GM19328 (cell line): ENCODE measurements at regions not wholly inside any gene's neighbourhood (a gene's known extent, or its start where the extent isn't known, plus 50 kb on each side); places are given as distances from the start of the nearest gene placed in this dataset.

ENCODE experiments used
- ATAC-seq: cut with Tn5 transposase; IDR thresholded peaks from one replicate; pipeline ENCODE4 v1.9.1; 2021; ENCODE audit warnings: mild to moderate bottlenecking, moderate library complexity; ENCODE audit not compliant: unreplicated experiment

DNA sequence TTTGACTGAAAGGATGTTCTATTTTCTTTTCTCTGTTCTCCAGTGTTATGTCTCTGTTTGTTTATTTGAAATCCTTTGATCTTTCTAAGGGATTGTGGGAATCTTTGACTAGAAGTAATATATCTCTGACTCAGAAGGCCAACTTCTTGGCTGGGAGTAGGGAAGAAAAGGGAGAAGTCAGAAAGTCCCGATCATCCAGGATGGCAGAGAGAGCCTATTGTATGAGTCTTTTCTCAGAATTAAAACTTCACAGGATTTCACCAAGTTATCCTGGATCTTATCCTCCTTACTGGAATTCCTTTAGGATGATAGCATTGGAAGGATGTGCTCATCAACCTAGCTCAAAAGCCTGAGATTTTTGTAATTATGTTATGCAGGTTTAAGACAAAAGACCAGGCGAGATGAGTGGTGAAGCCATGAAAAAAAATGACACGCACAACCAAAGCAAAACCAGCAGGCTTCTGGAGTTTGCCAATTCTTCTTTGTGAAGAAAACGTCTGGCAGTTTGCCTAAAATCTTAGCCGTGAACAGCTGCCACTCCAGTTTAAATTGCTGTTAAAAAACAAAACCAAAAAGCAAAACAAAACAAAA is 383.6 kb upstream of the SMIM21 start:
- ATAC-seq: no peak

DNA sequence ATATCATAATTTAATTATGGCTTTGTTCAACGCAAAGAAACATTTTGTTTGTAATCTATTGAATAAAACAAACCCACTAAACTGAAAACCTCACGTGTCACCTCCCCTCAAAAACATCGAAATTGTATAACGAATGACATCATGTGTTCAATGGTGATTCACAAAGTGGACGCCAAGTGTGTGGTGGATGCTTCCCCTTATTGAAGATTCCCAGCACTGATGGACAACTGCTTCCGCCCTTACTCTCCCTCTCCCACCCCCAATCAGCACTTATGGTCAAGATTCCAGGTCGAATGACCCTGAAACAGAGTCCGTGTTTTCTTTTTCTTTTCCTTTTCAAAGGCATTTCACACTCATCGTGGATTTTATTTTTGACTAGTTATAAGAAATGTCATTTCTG is 383.0 kb upstream of the SMIM21 start:
- ATAC-seq: no peak

DNA sequence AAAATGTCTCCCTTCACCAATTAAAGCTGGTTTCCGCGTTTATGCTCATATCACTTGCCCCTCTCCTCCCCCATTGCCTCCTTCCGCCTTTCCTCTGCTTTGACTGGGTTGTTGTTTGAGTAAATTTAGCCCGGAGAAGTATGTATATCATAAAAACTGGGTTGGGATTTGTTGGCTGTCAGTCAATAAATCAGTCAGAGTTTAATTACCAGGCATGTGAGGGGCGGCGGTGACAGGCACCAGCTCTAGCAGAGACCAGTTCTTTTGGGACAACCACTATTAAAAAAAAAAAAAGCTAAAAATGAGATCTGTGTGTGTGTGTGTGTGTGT is 382.4 kb upstream of the SMIM21 start:
- ATAC-seq: no peak

DNA sequence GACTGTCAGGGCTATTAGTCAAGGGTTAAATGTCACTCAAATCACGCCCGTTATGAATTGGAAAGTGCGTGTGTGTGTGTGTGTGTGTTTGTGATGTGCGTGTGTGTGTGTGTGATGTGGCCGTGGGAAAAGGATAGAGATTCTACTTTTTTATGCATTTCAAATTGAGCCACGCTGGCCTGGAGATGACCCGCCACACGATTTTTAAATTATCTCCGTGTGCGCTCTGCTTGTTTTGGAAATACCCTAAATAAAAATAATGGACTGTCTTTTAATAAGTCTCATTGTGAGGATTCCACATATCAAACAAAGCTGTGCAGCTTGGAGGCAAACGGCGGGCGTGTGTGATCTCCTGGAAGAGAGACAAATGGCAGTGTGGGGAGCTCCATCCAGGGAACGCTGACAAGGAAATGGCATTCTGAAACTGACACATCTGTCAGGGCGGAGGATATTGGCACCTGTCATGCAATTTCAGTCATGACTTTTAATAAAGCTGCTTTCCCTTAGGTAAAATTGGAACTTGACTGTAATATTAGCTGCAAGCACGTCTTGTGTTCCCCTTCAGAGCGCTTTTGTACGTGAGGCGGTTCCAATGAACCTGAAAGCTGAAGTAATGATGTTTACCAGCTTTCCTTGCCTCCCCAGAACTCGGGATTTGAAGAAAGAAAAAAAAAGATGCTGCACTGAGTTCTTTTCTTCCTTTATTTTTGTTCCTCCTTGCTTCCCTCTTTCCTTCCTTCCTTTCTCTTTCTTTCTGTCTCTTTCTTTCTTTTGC is 381.8 kb upstream of the SMIM21 start:
- no peak for ATAC-seq

DNA sequence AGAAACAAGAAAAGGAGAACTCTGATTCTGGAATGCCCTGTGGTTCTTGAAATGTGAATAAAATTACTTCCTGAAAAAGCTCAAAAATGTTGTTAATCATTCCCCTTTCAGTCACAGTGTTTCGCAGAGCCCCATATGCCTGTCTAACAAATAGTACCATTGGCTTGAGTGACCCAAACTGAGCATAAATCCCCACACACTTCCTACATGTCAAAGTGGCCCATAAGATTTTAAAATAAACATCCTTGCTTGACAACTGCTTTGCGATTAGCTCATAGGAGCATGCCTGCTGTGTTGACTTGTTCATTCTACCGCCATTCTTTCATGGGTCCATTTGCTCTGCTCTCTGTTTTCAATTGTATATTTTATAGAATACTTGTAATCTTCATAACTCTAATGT is 377.8 kb upstream of the SMIM21 start:
- ATAC-seq: no peak

DNA sequence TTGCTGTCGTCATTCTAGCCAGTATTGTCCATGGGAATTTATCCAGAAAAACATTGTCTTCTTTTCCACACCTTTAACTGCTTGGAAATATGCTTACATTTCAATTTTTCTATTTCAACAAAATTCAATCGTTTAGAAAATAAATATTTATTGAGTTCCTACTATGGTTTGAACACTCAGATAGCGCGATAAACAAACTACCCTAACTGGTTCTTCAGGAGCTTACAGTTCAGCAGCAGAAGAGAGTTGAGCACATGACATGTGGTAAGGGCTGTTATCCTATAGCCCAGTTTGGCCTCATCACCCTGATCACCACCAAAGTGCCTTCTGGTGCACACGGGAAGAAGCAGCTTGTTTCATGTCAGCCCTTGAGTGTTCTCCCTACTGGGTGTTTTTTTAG is 375.2 kb upstream of the SMIM21 start:
- no peak for ATAC-seq

DNA sequence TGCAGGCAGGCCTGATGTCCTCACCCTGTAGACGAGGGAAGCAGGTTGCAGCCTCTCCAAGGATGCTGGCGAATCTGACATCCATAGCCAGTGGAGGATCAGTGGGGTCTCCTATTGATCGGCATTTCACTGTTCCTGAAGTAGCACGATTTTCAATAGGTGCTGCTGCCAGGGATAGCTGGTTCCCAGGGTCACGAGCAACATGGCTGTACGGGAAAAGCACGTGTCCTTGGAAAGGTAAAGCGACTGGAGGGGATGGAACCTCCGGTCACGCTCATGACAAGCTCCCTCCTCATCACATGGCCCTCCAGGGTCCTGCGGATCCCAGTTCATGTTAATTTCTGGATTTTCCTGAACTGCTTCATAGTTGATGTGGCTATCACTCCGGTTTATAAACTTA is 373.7 kb upstream of the SMIM21 start:
- ATAC-seq: no peak

DNA sequence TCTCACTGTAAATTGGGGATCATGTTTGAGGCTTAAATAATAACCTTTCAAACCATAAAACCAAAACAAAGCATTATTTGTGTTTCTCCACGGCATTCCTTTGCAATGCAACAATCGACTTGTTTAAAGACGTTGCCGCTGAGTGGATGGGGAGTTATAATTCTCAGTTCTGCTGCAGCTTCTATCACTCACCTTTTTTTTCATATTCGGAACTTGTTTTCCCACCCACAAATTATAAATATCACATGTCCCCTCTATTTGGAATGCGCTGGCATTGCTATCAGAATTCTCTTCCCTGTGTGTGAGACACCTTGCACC is 372.8 kb upstream of the SMIM21 start:
- ATAC-seq: no peak

DNA sequence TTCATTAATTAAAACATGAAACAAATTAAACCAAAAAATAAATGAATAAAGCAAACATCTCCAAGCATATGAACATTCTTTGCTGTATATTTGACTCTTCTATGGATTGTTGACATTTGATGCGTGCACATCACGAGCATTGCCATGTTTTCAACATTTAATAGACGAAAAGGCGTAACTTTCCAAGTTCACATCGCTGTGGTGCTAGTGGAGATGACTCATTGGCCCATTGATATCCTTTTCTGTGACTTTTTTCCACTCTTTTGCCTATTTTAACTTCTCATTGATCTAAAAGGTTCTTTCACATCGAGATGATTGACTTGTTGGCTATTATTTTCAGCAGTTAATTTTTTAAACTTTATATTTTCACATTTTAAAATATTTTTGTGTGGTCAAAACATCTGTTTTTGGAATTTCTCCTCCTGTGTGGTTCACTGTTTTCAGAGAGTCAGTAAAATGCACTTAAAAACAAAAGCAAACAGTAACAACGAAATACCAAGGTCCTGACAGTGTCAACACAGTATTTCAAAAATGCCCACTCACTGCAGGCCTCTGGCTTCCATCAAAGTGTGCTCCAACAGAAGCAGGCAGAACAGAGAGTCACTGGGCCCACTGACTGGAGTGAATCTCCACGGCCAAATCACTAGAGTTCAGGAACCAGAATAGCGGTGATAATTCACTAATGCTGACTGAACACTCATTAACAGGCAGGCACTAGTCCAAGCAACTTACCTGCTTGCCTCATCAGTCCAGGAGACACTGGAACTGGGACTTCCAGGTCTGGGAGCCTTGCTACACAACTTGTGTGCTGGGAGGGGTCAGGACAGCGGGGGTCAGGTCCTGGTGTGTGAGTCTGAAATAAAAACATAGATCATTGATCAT is 372.2 kb upstream of the SMIM21 start:
- no peak for ATAC-seq

DNA sequence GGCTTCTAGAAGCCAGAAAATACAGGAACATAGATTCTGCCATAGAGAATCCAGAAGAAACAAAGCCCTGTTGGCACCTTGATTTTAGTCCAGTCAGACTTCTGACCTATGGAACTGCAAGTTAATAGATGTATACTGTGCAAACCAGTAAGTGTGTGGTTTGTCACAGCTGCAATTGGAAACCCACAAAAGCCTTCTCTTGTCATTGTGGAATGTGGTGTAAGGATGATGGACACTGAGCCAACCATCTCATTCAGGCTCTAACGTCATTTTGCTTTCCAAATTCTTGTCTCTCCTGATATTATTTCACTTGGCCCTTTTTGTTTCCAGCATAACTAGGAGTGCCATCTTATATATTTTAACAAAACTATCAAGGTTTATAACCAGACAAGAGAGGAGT is 369.5 kb upstream of the SMIM21 start:
- no peak for ATAC-seq

DNA sequence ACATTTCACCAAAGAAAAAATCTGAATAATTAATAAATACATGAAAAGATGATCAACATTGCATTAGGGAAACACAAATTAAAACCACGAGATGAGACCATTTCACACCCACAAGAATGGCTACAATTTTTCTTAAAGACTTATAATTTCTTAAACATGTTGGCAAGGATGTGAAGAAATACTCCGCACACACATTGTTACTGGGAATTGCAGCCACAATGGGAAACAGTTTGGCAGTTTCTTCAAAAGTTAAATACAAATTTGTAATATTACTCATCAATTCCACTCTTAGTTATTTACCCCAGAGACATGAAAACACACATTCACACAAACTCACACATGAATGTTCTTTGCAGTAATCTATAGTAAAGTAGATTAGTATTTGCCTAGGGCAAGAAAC is 363.3 kb upstream of the SMIM21 start:
- no peak for ATAC-seq

DNA sequence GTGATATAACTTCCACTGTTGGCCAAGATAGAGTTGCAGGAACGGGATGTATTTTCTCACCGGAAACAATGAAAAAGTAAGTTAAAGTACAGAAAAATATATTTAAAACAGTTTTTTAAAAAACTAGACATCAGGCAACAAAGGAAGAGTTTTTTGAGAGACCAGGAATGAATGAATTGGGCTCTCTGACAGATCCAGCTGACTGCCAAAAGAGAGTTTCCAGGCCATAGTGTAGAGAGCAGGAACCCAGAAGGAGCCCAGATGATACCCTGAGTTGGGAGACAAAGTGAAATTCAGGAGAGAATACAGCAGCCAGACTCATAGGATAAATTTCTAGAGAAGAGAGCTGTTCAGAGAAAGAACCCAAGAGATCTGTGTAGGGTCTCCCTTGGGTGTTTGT is 362.6 kb upstream of the SMIM21 start:
- no peak for ATAC-seq

DNA sequence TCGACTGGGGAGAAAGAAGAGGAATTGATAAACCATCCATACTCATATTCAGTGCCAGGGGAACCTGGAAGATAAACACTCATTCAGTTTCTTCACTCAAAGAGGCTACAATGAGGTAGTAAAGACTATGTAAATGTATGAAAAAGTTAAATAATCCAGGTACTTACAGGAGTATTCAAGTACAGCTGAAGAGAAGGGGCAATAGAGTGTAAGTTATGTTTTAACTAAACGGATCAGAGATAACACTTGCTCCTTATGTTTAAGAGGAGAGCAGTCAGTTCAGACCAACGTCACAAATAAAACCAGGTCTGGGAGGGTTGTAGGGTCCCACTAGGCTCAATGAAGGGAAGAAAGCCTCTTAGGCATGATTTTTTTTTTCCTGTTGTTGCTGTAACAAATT is 358.3 kb upstream of the SMIM21 start:
- ATAC-seq: no peak

DNA sequence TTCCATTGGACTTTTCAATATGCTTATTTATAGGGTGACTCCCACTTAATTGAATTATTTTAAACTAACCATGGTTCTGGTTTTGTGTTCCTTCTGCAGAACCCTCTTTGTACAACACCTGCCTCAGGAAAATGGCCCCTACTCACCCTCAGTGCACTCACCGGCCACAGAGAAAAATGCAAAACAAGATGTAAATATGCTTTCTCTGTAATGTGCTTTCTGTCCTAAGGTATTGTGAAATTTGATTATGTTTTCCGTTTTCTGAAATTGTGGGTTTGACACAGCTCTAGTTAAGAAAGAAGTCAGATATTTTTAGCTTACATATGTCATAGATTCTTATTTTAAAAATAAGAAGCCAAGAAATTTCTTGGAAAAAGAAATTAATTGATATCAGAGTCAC is 357.7 kb upstream of the SMIM21 start:
- ATAC-seq: no peak

DNA sequence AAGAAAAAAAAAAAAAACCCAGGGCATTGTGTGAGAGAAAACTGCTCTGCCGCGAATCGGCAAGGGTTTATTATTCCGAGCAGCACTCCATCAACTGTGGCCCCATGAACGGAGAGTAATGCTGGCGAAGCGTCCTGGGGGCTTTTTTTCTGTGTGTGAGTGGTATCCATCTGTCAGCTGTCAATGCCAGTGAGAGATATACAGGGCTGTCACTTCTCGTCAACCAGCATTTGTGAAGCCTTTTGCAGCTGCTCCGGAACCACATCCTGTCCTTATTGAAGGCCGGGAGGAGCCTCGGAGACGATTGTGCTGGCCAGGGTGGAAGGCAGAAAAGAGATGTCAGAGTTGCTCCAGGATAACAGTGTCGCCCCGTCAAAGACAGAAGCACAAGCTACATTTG is 356.9 kb upstream of the SMIM21 start:
- no peak for ATAC-seq

DNA sequence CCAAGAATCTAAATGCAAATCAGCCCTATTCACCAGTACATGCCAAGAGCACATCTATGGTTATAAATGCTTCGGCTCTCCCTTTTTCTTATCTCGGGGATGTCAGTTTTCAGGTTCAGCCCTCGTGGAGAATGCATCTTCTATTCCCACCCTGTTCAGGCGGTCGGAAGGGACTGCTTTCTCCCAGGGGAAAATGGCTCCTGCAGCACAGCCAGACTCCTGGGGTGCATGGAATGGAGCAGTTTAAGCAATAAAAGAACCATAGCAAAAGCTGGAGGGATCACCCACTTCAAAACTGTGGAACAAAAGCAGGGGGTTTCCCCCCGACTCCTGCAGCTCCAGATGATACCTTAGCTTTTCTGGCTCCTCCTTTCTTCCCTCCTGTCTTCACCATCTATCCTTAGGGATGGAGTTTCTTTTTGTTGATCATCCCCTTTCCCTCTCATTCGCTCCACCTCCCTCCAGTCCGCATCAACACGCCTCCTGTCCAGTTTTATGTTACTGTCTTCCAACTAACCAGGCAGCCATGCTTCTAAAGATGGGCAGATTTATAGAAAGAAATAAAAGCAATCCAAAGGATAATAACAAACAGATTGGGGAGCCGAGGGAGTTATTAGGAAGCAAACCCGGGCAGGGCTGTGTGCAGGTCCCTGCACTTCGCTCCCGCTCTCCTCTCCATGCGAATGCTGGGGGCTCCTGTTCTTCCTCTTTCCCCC is 356.2 kb upstream of the SMIM21 start:
- ATAC-seq: no peak

DNA sequence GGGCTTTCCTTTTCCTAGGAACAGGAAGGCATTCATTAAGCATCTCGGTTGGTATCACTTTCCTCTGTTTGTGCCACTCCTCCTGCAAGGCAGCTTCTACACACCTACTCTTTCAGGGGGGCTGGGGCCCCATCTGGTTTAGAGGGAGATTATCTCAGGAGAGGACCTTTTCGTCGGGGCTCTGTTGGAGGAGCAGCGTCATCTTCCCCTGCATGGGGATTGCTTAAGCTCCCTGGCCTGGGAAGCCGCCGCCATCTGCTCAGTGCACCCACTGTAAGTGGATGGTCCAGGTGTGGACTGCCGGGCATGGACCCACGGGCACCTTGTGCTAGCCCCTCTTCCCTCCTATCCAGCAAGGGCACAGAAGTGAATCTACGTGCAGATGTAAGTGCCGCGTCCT is 355.3 kb upstream of the SMIM21 start:
- no peak for ATAC-seq

DNA sequence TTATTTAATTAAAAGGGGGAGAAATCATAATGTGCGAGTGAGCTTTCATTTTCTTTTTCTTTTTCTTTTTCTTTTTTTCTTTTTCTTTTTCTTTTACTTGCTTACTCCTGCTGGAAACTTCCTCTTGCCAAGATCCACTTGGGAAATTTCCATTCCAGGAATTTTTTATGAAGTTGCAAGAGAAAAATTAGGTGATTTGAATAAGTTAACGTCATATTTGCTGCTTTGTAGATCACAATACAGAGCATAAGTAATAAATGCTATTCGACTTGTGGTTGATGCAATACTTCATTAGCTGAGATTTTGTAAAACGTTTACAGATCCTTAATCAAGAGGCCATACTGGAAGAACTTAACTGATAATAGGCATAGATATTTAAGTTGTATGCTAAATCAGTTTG is 354.7 kb upstream of the SMIM21 start:
- no peak for ATAC-seq

DNA sequence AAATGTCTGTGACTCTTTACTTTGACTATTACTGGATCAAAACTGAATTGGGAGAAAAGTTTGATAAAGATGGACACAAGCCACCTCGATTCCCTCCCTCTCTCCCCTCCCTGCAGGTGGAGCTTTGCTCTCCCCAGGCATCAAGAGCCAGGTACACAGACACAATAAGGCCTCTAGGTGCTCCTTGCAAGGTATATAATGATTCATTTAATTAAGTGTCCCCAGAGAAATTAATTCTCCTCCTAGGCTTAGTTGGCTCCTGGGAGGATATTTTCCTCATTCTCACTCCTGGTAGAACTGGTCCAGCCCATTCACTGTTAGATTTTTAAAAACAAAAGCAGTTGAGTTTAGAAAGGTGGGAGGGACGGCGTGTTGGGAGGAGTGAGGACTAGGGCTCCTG is 352.4 kb upstream of the SMIM21 start:
- ATAC-seq: no peak

DNA sequence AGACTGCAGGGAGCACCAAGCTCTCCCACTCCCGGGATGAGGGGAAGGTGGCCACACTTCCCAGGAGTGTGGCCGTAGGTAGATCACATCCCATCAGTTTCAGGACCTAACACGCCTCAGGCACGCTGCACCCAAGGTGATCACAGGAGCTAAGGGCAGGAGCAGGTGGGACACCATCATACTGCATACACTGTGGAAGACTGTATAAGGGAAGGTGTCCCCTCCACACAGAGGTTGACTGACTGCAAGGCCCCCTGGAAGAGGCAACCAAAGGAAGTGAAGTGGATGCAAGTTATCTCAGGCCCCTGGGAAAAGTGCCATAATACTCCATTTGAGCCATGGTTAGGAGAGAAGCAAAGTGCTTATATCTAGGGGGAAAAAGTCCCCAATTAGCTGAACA is 351.9 kb upstream of the SMIM21 start:
- no peak for ATAC-seq

DNA sequence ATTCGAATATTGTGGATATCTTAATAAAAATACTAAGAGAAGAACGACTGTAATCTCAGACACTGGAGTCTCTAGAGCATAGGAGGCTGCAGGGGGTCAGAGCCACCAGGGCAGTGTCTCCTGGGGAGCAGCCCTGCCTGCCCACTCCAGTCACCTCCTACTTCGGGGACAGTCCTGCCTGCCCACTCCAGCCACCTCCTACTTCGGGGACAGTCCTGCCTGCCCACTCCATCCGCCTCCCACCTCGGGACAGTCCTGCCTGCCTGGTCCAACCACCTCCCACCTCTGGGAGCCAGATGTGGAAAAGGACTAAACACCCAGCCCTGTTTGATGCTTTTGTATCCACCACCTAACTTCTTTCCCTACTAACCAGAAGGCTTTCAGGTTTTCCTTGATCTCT is 350.1 kb upstream of the SMIM21 start:
- no peak for ATAC-seq

DNA sequence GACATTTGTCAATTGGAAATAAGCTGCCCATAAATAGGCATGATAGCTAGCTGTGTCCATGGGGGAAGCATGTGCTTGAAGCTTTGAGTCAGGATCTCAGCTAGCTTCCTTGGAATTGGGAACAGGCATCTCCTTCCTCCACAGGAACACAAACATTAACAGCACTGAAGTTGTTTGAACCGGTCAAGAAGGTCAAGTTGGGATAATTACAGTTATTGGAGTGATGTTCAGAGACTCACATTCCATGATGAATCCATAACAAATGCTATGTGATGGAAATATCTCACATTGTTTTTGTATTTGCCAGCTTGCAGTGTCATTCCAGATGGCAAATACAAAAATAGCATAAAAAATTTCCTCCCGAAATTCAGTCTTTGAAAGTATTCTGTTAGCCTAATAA is 347.6 kb upstream of the SMIM21 start:
- ATAC-seq: no peak
